Effector CD8-positive, alpha-beta T cell (primary cell): ENCODE measurements at regions not wholly inside any gene's neighbourhood (a gene's known extent, or its start where the extent isn't known, plus 50 kb on each side); places are given as distances from the start of the nearest gene placed in this dataset.

Source experiments
- DNase-seq: peaks from one replicate; lab custom pipeline; 2025; lab: John Stamatoyannopoulos, UW

DNA sequence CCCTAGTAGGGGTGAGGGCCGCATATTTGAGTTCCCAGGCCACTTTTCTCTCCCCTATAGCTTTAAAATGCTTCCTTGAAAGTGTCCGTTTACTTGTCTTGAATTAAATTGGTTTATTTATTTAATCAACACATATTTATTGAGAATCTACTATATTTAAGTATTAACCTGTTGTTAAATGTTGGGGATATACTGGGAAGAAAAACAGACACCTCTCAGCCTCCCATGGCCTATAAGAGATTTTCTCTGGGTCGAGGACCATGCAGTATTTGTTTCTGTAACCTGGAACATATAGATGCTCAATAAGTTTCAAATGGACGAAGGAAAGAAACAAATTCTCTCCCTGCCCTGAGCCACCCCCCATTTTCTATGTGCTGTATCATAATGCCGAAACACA lies 98.6 kb downstream of the INSIG2 start:
- no peak for DNase-seq

DNA sequence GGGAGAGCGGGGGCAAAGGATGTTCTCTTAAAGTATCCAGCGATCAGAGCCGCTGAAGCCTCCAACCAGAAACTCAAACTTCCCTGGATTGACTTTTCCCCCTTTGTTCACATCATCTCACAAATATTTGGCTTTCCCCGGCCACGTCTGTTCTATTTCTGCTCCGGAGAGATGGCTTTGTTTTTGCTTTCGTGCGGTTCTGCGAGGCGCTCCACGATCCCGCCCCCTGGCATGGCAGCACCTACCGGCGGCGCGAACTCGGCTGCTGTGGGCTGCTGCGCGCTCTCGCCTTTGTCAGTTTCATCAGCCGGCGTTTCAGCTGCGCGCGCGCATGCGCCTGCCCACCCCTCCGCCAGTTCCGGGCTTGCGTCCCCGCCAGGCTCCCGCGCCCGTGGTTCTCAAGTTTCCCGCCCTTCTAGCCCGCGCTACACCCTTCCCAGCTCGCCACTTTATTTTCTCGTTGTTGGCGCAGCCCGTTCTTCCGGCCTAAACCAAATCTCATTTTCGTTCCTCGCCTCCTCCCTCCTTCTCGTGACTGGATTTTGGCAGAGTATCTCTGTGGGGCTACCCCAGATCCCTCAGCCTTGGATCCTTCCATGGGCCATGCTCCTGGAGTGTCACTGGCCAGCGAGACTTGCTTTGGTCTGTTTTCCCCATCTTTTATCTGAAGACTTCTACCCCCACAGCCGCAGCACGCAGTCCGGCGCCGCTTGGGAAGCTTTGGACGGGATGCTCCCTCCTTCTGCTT lies 98.0 kb downstream of the INSIG2 start:
- DNase-seq: peak; percentile 65

DNA sequence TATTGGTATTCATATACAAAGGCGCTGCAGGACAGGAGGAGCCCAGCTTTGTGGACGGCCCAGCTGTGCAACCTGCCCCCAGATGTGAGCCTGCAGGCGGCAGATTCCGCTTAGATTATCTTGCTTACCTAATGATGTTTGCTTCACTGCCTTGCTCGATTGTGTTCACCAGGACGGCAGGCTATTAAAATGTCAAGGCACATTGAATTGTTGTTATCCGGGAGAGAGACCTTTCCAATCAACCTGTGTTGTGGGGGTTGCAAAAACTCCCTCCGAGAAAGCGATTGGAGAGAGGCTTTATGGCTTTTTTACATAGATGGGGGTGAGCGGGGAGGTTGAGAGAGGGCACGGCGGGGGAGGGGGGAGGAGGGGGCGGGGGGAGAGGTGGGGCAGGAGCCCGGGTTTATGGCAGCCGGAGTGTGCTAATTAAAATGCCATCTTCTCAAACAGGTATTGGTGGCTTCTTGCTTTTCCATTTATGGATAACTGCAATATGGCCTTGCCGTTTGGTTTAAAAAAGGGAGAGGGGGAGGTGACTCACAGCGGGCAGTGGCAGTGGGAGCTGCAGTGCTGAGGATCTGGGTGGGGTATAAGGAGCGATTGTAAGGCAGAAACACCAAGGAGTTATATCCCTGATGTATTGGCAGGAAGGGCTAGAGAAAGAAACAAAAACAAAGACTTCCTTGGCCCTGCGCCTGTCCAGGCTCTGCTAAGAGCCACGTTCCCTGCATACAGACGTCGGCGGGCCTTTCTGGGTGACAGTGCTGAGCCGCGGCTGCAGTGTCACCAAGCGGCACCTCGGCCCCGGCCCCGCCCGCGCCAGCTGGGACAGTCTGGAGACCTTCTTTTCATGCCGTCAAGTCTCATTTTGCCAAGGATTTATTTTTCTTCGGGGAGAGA lies 97.2 kb downstream of the INSIG2 start:
- DNase-seq: peak; percentile 21

DNA sequence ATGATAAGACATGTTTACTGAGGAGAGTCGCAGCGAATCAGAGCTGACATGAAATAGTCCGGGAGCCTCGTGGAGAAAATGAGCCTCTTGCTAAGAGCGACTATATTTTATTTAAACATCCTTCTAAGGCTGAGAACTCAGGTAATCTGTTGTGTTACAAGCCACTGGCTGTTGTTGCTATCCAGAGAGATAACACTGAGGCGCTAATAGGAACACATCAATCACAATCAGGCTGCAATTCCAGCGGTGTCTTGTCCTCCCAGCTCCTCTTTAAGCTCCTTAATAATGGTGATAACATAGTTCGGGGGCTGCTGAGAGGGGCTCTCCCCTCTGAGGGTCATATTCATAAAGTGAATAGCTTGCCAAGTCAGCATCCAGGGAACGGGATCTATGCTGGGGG lies 95.1 kb downstream of the INSIG2 start:
- no peak for DNase-seq

DNA sequence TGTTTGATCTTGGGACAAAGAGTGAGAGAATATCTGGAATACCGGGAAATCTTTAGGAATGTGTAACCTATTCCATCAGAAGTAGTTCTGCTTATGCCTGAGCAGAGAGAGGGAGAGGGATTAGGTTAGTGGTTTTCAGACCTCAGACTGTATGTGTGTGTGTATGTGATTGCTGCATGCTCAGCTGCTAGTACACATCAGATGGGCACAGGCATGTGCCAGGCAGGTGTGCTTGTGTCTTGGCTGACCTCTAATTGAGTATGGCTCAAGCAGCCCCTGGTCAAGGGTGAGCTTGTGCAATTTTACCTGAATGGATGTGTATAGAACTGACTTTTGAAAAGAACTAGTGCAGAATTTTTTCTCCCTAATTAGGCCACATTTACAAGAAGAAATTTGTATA lies 91.2 kb downstream of the INSIG2 start:
- no peak for DNase-seq

DNA sequence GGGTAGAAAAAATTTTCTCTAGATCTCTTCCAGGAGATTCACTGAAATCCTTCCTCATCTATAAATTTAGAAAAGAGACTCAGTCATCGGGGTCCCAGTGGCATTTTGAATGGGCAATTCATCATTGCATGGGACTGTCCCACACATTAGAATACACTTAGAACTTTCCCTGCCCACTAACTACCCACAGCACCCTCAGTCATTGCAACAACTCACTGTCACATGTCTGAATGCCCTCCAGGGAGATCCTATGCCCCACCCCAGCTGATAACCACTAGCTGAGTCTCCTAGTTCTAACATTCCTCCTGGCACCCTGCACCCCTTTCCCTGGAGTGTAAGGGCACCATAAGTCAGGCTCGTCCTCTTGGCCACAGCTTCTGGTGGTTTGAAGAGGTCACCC lies 89.6 kb downstream of the INSIG2 start:
- no peak for DNase-seq

DNA sequence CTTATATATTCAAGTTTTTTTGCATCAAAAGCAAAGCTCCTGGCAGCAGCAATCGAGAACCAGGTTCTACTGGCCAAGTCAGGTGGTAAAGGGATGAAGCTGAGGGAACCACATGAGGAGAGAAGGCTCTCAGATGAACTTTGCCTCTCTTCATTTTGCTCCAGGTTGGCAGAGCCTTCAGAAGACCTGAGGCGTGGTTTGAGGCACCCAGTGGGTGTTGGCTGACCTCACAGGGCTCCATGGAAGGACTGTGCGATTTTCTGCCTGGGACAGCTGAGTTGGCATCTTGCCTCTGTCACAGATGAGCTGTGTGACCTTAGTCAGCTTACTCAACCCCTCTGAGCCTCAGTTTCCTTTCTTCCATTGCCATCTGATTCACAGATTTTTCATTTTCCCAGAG lies 89.0 kb downstream of the INSIG2 start:
- DNase-seq: no peak

DNA sequence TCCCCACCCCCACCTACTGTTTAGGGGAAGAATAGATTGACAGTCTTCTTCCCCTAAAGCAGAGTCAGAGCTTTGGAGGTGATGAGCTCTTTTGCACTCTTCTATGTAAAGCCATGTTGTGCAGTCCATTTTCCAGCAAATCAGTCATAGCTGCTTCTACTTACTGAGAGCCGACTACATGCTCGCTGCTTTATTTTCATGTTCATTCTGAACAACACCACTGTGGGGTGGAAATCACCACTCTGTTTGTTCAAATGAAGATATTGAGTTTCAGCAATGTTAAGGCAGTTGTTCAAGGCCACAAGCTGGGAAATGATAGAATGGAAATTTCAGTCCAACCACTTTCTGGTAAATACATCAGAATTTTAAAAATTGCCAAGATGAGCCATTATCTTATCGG lies 88.3 kb downstream of the INSIG2 start:
- DNase-seq: no peak

DNA sequence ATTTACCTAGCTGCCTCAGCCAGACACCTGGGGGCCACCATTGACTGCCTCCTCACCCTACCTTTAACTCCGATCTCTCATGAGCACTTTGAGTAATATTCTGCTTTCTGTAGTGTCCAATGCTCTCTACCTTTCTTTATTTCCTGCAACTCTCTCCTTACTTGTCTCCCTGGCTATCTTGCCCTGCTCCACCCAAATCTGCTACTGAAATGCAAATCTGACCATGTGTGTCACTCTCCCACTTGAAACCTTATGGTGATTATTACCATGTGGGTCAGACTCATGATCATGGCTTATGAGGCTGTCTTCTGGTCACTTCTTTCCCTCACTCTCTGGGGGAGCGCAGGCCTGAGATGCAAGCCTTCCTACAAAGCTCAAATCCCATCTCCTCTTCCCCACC lies 83.3 kb downstream of the INSIG2 start:
- DNase-seq: no peak

DNA sequence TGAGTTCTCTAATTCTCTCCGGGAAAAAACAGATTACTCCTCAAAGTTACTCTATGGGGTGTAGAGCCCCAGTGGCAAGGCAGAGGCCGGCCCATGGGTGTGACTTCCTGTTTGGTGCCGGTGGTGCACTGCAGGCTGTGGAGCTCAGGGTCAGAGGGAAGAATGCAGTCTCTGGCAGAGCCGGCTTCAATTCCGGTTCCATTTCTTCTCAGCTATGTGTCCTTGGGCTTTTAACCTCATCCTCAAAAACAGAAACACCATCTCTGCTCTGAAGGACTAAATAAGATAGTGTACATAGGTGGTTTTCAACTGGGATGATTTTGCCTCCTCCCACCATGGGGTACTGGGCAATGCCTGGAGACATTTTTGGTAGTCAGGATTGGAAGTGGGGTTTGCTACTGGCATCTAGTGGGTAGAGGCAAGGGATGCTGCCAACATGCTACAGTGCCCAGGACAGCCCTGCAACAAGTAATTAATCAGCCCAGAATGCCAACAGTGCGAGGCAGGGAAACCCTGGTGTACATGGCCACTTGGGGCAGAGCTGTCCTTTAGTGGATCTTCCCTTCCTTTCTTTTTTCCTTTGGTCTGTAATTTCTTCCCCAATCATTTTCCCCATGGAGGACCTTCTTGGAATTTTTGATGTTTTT lies 81.2 kb downstream of the INSIG2 start:
- DNase-seq: no peak

DNA sequence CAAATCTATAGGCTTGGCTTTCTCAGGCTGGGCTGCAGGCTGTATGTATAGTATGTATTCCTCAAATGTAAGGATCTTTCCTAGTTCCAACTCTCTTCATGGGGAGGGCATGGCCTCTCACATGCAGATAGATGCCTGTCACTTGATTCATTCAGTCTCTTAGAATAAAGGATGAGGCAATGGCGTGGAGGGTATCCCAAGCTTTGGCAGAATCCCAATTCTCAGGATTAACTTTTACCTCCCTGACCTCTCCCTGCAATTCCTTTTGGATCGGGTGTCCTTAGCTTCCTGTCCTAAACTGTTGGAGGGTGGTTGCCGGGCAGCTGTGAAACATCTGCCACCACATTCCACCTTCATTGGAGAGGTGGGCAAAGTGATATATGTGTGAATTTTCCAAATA lies 80.3 kb downstream of the INSIG2 start:
- DNase-seq: no peak

DNA sequence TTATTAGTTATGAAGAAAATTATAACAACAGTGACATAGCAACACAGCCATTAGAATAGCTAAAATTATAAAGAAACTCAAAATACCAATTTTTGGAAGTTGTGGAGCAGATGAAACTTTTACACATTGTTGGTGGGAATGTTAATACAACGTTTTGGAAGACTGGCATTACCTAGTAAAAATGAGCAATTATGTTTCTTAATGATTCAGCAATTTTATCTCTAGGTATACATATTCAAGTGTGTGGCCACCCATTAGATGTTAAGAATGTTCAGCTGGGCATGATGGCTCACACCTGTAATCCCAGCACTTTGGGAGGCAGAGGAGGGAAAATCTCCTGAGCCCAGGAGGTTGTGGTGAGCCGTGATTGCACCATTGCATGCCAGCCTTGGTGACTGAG lies 78.8 kb downstream of the INSIG2 start:
- DNase-seq: no peak

DNA sequence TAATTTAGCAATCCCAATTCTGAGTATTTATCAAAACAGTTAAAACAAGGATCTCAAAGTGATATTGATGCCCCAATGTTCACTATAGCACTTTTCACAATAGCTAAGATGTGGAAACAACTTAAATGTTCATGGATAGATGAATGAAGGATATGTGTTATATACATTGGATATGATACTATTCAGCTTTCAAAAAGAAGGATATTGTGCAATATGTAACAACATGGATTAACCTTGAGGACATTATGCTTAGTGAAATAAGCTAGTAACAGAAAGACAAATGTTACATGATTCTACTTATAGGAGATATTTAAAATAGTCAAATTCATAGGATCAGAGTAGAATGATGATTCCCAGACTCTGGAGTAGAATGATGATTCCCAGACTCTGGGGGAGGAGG lies 78.0 kb downstream of the INSIG2 start:
- no peak for DNase-seq

DNA sequence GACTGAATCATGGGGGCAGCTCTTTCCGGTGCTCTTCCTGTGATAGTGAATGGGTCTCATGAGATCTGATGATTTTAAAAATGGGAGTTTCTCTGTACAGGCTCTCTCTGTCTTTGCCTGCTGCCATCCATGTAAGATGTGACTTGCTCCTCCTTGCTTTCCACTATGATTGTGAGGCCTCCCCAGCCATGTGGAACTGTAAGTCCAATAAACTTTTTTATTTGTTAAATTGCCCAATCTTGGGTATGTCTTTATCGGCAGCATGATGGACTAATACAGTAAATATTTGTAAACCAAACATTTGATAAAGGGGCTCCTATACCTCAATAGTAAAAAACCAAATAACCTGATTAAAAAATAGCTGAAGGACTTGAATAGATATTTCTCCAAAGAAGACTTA lies 77.3 kb downstream of the INSIG2 start:
- DNase-seq: no peak
